T follicular helper cell (primary cell): ENCODE measurements at regions not wholly inside any gene's neighbourhood (a gene's known extent, or its start where the extent isn't known, plus 50 kb on each side); places are given as distances from the start of the nearest gene placed in this dataset.
"Not testable (repeated sequence)": the region's sequence is repeated elsewhere in the genome, so short reads cannot be mapped to it uniquely, and the experiment has no call there.

Experiments
- DNase-seq: peaks from one replicate; pipeline ENCODE4 v3.0.0-alpha.2; 2020; ENCODE audit warnings: low read depth

DNA sequence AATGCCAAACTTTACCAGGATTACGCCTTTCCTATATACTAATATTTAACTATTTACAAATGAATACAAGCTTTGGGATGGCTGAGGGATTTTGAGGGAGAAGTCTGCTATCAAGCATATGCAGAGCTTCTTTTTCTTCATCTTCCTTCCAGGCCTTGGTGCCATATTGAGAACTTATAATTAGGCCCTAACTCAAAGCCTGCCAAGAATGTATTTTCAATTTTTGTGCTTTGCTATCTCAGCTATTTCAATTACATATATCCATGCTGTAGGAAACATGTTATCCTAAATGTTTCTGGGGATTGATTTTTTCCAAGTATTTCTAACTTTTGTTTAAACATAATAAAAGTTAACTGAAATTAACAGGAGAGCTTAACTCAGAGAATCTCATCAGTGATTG is 425.0 kb upstream of the GRM7 start:
- DNase-seq, result no peak

DNA sequence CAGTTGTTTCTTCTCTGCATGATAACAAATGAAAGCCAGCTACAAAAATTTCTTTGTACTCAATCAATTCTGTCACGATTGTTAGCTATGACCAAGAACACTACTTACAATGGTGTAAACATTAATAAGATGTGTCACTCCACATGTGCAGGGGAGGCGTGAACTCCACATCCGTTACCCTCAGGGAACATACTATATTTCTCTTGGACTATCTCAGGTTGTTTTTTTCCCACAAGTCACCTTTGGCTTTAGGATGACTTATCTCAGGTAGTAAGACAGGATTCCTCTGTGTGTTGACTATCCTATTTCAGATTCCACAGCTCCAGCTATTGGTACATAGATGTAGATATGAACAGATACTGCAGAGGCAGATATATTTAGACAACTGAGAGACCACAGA is 423.3 kb upstream of the GRM7 start:
- DNase-seq, result no peak

DNA sequence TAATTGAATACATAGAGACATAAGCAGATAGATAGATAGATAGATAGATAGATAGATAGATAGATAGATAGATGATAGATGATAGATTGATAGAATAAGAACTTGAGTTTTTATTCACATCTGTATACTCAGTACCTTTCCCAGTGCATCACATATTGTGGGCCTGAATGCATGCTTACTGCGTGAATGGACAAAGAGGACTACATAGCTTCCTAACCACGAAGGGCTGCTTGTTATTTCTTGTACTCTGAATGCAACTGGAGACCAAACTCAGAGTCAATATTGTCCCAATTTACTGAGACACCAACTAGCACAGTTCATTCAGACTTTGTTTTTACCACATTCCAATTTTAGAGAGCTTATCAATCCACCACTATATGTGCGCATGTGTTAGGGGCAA is 422.9 kb upstream of the GRM7 start:
- DNase-seq, result no peak

- DNase-seq, result no peak
Observed at GRCh38 chr3:6439226-6439625, 421.7 kb upstream of the GRM7 start.

GRCh38 chr3:6439824-6440223 is 421.1 kb upstream of the GRM7 start:
- no peak for DNase-seq

GRCh38 chr3:6444888-6445658 is 415.8 kb upstream of the GRM7 start:
- DNase-seq, result no peak

- DNase-seq, result no peak
Observed at GRCh38 chr3:6447166-6447801, 413.6 kb upstream of the GRM7 start.

DNA sequence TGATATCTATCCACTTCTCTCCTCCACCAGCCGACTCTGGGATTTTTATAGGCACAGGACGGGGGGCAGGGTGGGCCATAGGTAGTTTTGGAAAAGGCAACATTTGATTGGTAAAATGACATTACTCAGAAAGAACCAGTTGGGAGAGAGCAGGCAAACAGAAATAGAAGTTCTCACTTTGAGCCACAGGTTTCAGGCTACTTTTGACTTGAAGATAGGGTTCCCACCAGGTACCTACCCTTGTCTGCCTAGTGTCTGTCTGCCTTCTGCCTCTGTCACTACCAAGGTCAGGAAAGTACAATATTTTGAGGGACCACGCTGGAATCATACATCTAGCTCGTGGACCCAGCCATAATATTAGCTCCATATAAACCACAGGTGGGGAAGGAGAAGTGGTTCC is 412.9 kb upstream of the GRM7 start:
- no peak for DNase-seq

DNA sequence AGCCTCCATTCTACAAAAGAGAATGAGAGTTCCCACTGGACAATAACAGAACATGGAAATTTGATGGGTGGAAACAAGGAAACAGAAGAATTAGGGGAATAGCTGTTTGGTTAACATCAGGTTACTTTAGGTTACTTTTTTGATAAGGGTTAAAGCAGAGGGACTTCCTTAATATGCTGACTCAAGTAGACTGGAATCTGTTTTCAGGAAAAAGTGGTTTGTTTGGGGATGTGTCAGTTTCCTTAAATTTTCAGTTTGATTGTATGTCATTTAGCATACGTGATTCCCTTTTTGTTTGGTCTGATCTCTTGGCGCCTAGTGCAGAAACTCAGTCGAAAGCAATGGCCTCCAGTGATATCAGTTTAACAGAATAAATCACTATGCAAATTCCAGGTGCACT is 411.8 kb upstream of the GRM7 start:
- no peak for DNase-seq

DNA sequence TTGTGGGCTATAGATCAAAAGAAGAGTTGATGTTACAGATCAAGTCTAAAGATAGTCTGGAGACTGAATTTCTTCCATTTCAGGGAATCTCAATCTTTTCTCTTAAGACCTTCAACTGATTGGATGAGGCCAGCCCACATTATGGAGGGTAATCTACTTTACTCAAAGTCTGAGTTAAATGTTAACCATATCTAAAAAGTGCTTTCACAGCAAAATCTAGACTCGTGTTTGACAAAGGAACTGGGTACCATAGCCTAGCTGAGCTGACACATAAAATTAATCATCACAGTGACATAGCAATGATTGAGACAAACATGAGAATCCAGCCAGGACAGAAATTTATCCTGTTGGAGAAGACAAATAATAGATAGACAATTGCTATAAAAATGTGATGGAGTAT is 407.9 kb upstream of the GRM7 start:
- no peak for DNase-seq

- DNase-seq, result no peak
Observed at GRCh38 chr3:6455031-6455430, 405.9 kb upstream of the GRM7 start.

GRCh38 chr3:6467186-6467585 is 393.7 kb upstream of the GRM7 start:
- no peak for DNase-seq

DNA sequence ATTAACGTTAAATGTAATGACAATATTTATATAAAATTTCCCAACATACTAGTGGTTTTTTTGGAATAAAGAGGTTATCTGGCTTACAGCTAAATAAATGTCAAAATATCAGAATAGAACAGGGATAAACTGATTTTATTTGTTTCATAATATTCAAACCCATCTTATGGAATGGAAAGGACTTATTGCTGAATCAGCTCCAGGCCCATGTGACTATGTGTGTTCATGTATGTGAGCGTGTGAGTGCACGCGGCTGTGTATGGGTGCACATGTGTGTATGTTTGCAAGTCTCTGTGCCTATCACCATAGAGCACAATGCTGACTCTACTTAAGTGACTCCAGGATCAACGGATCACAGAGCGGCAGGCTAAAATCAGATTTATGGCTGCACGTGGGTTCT is 392.3 kb upstream of the GRM7 start:
- no peak for DNase-seq

- DNase-seq, result no peak
Observed at GRCh38 chr3:6471744-6472143, 389.2 kb upstream of the GRM7 start.

GRCh38 chr3:6490487-6491327 is 370.2 kb upstream of the GRM7 start:
- not testable (repeated sequence) for DNase-seq

GRCh38 chr3:6491768-6492167 is 369.1 kb upstream of the GRM7 start:
- no peak for DNase-seq

DNA sequence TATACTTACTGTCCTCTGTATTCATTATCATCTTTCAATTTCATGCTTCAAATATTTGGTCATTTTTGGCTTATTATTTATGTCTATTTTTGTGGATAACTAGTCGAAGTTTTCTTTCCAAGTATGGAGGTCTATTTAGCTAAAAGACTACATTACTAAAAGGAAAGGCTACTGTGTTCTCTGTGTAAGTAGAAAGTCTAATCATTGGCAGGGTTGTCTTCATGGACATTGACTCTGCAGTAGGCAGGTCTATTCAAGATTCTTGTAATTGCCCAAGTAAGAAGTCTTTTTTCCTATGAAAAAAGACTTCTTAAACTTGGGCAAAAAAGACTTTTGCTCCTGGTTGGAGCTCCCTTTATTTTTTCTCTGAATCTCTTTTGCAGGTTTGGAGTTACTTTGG is 368.6 kb upstream of the GRM7 start:
- DNase-seq, result no peak

GRCh38 chr3:6498944-6499343 is 362.0 kb upstream of the GRM7 start:
- not testable (repeated sequence) for DNase-seq

GRCh38 chr3:6504347-6504746 is 356.6 kb upstream of the GRM7 start:
- no peak for DNase-seq

- no peak for DNase-seq
Observed at GRCh38 chr3:6504834-6505233, 356.1 kb upstream of the GRM7 start.

- no peak for DNase-seq
Observed at GRCh38 chr3:6508410-6508759, 352.5 kb upstream of the GRM7 start.

DNA sequence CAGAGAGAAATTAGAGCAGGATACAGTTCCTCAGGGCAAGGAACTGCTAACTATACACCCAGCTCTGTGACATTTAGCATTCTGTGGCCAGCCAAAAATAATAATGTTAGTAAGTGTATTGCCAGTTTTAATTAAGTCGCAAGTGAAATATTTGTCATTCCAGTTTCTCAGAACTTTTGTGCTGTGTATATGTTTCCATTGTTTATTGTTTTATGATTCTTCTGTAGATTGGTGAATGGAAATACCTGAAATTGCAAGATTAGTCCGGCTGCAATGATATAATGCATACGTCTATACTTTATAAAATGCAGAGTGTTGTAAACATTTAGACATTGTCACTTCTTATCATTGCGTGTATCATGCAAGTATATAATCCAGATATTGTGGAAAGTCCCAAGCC is 351.3 kb upstream of the GRM7 start:
- no peak for DNase-seq

- DNase-seq, result no peak
Observed at GRCh38 chr3:6510713-6511112, 350.2 kb upstream of the GRM7 start.
